Inflammatory macrophage treated with lipopolysaccharide for 4 hours (primary cell): ENCODE measurements at regions not wholly inside any gene's neighbourhood (a gene's known extent, or its start where the extent isn't known, plus 50 kb on each side); places are given as distances from the start of the nearest gene placed in this dataset.

Experiments used
- DNase-seq: peaks from one replicate; pipeline ENCODE4 v3.0.0-alpha.2; 2020

DNA sequence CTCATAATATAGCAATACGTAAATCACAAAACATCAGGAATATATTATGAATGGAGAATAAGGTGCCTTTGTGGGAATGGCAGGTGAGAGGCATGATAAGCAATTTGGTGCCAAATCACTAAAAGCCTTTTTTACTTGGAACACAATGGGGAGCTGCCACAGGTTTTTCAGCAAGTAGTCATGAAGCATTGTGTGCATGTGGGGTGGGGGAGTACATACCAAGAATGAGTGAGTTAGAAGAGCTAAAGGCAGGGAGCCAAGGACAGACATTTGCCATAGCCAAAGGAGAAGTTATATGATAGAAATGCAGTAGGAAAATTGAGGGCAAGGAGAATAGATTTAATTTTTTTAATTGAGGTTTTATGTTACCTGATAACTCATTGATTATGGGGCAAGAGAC, 445.0 kb upstream of the SMC2 start:
- no peak for DNase-seq

DNA sequence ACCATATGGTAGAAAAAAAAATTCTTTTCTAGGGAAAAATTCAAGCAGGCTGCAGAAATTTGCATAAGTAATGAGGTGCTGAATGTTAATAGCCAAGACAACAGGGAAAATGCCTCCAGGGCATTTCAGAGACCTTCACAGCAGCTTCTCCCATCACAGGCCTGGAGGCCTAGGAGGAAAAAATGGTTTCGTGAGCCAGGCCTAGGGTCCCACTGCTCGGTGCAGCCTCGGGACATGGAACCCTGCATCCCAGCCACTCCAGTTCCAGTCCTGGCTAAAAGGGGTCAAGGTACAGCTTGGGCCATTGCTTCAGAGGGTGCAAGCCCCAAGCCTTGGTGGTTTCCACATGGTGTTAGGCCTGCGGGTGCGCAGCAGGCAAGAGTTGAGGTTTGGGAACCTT, 436.0 kb upstream of the SMC2 start:
- no peak for DNase-seq

DNA sequence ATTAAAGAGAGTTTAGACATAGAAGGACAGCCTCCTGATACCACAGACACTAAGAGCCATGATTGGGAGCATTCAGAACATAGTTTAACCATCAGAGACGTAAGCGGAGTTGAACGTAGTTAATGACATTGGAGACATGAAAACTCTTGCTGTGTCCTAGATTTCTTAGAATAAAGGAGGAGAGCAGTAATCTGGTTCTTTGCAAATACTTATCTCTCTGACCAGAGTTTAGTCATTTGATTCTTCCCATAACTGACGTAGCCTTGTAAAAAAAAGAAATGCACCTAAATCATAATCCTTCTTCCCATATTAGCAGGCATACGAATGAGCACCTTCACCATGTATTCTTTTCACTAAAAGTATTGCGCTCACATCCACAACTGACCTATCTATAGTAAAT, 433.3 kb upstream of the SMC2 start:
- no peak for DNase-seq

DNA sequence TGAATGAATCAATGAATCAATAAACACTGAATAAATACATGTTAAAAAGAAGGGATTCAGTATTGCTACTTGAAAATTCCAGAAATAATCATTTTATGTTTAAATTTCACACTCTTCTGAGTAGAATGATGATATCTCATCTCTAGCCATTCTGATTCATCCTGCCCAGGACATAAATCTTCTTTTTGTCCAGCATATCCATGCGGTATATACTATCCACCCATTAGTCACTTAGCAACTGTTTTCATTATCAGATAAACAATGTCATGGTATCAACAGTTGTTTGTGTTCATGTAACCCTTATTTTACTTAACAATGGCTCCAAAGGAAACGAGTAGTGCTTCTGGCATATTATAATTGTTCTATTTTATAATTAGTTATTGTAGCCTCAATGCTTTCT, 432.4 kb upstream of the SMC2 start:
- no peak for DNase-seq

DNA sequence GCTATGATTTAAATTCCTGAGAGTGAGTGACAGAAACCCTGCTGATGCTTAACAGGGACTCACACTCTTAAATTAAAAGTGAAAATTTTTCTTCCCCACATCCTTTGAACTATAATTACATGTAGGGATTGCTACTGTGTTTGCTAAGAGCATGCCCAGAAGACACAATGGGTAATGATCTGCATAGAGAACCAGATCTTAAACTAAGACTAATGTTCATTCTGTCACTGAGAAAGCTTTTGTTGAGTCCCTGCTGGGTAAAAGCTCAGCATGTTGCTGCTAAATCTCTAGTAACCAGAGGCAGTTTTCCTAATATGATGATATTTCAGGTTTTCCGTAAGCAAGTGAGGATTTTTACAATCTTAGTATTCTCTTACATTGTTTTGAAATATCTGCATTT, 424.8 kb upstream of the SMC2 start:
- no peak for DNase-seq

DNA sequence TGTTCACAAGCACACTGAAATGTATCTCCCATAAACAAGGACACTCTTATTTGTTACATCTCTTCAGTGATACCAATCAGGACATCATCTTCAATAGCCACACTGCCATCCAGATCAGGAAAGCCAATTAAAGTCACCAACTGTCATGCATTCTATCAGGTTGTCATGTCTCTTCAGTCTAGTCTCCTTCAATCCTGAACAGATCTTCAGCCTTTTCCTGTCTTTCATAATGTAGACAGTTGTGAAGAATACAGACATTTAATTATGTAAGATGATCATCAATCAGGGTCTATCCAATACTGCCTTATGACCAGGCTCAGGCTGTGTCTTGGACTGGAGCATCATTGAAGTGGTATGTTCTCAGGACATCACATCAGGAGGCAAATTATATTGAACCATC, 419.8 kb upstream of the SMC2 start:
- DNase-seq = no peak

DNA sequence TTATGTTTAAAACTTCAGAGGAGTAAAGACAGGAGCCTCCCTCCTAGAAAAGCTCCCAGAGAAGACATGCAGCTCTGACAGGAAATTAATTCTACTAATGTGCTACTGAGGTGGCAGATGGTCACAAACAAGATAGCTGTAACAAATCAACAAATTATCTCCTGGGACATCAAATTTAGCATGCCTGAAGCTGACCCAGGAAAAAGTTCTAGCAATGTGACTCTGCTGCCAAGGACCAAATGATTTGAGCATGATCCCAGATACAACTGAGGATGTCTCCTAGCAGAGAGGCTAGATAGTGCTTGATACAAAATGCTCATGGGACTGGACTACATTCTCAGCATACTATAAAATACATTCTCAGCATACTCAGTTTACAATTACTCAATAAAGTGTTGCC, 413.5 kb upstream of the SMC2 start:
- DNase-seq = no peak

DNA sequence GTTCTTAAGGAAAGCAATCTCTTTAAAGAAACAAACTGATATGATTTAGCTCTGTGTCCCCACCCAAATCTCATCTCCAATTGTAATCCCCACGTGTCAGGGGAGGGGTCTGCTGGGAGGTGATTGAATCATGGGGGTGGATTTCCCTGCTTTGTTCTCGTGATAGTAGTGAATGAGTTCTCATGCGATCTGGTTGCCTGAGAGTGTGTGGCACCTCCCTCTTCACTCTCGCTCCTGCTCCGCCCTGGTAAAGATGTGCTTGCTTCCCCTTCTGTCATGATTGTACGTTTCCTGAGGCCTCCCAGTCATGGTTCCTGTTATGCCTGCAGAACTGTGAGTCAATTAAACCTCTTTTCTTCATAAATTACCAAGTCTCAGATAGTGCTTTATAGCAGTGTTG, 412.7 kb upstream of the SMC2 start:
- DNase-seq = no peak

DNA sequence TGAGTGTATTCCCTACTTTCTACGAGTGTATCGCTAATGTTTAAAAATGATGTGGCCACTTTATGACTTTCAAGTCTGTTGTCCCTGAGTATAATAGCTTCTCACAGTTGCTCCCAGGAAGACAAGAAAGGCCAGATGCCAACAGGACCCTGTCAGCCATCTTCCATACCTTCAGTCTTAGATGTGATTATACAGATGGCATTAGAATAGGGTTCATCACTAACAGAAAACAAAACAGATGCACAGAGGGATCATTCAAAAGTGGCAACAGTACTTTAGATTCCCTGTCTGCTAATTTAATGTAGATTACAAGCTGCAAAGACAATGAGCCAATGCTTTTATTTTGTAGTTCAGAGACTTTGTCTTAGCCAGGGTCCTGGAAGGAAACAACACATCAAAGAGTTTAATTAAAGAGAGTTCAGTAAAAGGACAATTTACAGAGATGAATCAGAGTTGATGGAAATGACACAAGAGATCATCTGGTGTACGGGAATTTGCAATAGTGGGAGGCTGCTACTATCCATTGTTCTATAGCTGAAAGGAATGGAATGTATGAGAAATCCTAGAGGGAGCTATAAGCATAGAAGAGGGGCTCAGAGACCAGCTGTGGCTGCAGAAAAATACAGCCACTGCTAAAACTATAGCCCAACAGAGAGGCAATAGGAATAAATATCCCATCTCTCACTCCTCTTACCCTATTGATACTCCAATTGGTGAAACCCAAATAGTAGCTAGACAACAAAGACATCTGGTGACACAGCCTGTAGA, 393.7 kb upstream of the SMC2 start:
- DNase-seq = no peak

DNA sequence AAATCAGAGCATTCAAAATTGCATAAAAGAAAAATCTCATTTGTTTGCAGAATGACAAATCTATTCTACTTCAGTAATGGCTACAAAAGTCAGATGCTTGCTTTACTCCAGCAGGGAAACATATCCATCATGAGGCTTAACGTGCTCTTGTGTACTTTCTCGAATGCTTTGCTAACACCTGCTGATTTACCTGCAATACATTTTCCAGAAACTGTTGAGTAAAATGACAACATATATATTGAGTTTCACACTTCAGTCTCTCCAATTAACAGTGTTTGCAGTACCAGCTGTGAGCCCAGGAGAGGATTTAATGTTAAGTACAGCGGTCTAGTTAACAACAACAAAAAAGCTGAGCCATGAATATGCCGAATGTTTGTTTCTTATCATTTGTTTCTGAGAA, 391.5 kb upstream of the SMC2 start:
- no peak for DNase-seq

DNA sequence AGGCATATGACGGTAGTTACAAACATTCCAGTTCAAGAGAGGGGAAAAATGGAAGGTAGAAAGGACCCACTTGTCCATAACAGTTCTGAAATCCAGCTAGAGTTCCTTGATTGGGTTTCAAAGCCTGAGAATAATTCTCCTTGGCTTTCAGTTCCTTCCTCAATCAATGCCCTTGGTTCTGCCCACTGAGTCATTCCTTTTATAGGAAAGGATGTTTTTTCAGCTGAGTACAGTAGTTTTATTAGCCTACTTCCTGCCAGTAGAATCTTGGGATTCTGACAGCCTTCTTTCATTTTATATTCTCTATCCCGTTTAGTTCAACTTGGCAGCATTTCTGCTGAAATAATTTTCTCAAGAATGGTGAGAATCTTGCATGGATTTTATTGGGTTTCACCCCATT, 386.9 kb upstream of the SMC2 start:
- no peak for DNase-seq

DNA sequence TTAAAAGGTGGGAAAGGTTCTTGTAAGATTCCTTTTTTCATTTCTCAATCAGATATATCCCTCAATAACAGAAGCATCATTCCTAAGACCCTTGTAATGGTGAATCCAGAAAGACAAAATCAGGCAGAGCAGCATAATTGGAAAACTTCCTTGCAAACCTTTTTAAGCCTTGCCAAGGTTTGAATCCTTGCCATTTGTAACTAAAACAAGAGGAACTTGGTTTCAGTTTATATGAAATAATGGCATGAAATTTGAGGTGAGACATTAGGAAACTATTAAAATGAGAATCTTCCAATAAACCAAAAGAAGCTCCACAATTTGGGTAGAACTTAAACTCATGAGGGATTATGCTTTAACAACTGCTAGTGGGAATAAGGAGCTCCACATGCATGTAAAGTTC, 384.7 kb upstream of the SMC2 start:
- DNase-seq = no peak

DNA sequence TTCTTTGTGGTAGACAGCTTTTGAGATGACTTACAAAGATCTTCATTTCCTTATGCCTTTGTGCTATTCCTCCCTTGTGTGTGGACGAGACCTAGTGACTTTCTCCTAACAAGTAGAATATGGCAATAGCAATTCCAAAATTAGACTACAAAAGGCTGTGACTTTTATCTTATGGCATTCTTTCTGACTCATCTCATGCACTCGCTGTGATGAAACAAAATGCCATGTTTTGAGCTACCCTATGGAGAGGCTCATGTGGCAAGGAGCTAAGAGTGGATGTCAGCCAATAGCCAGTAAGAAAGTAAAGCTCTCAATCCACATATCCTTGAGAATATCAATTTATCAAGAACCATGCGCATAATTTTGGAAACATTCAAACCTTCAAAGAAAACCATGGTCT, 380.5 kb upstream of the SMC2 start:
- DNase-seq = no peak

DNA sequence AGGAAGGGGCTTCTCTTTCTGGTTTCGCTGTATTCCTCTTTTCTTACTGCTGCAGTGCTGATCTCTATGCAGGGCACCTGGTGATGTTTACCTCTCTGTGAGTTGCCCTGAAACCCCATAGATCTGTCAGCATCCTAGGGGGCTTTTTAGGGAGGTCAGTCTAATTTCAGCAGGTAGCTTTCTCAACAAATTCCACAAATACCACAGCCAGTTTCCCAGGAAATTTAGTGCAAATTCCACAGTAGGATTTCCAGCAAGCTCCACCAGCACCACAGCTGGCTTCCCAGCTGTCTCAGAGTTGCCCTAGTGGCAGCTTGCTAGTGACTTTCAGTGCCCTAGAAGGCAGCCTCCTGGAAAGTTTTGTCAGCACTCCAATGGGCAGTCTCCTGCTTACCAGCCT, 379.1 kb upstream of the SMC2 start:
- DNase-seq = no peak

DNA sequence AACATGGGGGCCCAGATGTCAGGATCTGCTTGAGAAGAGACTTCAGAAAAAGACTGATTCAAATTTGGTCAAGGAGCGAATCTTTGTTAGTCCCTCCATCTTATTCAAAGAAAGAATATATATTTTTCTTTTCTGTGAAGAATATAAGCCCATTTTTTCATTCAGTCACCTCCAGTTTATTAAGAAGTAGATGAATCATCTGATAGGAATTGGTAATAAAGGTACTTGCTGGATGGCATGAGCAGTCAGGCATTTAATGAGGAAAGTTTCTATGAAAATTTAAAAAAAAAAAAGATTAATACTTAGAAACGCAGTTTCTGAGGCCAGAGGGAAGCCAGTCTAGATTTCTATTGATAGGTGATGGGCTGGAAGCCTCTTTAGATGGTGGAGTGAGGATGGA, 373.1 kb upstream of the SMC2 start:
- no peak for DNase-seq

DNA sequence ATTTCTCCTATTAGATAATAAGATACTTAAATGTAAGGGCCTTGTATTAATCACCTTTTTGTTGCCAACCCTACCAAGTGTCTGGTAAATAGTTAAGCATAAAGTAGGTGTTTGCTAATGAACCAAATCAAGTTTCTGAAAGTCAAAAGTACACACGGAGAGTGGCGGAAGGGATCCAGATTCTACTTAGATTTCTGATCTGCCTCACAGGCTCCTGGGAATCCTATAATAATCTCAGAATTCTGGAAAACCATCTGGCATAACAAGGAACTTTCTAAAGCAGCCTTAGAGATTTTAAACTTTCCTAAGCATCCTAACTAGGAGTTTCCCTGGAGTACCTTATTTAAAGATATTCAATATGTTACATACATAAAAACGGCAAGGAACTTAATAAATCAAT, 363.2 kb upstream of the SMC2 start:
- no peak for DNase-seq

DNA sequence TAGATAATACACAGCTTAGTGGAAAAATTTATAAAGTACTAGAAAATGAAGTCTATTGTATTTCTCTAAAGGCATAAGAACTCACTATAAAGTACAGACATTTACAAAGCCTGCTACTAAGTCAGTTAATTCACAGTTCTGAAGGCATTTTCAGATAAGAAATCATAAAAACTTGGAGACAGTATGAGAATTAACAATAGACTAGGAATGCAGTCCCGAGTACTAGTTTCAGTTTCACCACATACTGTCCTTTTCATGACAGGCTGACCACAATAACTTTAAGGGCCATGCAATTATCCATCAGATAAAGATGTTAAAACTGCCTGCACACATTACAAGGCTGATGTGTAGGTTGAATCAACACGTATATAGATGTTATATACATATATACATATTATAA, 362.6 kb upstream of the SMC2 start:
- no peak for DNase-seq

DNA sequence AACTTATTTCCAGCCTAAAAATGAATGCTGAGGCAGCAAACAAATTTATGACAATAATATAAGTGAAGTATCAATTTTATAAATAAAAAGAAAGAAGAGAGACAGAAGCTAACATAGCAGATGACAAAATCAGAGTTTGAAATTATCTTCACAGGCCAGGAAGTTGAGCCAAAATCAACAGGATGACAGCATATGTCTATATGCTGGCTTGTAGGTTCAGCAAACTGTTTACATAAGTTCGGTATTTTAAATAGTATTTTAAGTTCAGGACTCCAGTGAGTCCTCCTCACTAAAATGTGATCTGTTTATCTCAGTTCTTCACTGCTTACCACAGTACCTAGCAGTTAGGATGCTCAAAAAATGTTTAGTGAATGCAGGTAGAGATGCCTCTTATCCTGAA, 359.6 kb upstream of the SMC2 start:
- no peak for DNase-seq

DNA sequence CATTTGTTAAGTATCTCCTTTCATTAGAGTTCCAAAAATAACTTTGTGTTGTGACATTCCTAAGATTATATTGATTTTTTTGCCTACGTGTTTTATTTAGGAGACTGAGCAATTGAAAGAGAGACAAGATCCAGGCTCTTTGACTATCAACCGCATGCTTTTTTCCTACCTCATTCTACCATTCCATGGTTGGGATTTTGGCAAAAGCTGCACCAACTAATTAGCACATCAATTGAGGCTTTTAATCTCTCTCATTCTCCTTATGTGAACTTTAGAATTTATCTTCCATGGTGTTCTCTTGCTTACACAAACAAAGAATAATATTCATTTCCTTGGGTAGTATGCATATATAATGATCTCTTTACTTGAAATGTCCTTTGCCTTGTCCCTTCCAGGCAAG, 338.7 kb upstream of the SMC2 start:
- no peak for DNase-seq

DNA sequence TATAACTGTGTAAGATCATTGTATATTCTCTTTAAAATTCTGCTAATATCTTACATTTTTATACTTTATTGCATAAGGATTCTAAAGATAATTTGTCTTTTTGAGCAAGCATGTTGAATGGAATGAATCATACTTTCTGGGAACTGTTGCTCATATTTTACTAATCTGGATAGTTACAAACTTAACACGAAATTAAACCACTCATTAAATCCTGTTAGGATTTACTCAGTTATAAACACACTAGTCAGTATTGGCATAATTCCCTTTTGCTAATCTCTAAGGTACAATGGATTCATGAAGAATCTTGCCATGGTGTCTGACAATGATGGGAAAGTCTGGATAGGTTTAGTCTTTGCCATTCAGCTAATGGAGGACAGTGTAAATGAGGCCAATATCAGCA, 338.1 kb upstream of the SMC2 start:
- no peak for DNase-seq

DNA sequence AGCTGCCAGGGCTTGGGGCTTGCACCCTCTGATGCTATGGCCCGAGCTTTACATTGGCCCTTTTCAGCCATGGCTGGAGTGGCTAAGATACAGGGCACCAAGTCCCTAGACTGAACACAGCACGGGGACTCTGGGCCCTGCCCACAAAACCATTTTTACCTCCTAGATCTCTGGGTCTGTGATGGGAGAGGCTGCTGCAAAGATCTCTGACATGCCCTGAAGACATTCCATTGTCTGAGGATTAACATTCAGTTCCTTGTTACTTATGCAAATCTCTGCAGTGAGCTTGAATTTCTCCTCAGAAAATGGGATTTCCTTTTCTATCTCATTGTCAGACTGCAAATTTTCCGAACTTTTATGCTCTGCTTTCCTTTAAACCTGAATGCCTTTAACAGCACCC, 337.0 kb upstream of the SMC2 start:
- no peak for DNase-seq

DNA sequence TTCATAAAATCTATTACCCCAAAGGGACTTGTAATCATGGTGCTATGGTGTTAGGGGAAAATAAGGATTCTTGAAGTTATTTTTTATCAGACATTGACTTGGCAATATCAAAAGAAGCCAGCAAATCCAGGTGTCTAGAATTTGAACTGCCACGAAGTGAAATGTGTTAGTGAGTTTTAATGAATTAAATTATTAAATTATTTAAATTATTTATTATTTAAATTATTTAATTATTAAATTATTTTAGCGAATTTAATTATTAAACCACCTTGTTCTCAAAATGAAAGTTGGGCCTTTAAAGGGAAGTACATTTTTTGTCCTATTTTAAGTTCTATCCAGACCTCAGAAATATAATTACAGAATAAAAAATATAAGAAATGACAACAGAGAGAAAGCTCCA, 332.6 kb upstream of the SMC2 start:
- no peak for DNase-seq

DNA sequence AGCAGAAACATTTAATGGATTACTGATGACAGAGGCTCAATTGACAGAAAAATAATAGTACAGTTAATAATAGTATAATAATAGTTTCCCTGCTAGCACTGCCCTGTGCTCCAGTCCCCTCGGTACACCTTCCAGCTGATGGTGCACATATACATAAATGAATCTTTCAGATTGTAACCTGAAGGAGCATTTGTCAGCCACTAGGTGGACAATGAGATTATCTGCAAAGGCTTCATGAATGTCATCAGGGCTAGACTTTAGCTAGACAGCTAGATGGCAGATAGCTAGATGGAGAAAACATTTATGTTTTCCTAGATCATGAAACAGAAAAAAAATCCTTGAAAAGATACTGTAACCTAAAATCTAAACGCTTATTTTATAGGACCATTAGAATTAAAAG, 304.4 kb upstream of the SMC2 start:
- peak; percentile 6 for DNase-seq

DNA sequence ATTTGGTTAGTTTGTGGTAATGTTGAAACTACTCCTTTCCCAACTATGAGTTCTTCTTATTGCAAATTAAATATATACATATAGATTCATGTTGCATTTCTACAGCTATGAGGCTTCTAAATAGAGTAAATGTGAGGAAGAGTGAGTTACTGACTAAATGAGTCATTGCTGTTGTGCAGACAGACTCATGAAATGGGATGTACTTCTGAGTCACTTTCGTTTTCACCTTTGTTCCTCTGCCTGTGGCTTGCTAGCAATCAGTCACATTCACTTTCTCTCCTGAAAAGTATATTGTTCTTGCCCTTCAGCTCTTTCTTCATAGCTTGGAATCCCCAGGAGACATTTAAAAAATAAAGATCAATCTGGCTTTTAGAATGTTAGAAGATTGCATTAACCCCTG, 295.5 kb upstream of the SMC2 start:
- peak; percentile 66 for DNase-seq

DNA sequence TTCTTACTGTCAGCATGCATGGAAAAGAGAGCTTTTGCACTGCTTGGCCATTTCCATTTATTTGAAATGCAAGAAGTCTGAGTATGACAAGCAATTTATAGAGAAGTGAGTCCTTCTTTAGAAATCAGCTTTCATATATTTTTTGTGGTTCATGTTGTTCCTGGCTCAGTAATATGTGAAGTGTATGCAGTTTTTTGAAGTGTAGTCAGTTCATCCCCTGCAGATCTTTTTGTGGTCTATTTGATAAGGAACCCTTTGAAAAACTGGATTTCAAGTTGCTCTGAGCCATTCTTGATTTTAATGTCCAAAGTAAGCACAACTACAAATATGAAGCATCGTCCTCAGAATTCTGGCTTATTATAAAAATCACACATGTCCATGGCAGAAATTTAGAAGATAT, 294.1 kb upstream of the SMC2 start:
- DNase-seq = no peak

DNA sequence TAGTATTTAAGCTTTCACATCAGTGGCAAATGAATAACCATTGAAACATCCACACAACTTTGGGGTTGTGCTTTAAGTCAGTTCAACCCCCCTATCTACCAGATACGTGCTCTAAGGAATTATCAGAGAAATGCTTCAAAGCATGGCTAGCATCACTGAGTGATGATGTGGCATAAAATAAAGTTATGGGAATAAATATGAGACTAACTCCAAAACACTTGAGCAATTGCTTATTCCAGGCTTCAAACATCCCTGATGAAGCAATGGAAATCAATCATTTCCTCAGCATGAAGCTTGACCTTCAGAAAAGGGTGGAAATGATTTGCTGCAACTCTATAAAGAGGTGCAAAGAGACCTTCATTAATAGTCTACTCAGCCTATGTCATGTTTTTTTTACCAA, 292.0 kb upstream of the SMC2 start:
- no peak for DNase-seq
